MCF 10A (cell line): ENCODE measurements at regions not wholly inside any gene's neighbourhood (a gene's known extent, or its start where the extent isn't known, plus 50 kb on each side); places are given as distances from the start of the nearest gene placed in this dataset.
A peak's percentile ranks its signal among the peaks of the same experiment; 100 is the strongest.

ENCODE experiments used
- BruUV-seq: library from RNA; stranded (reverse); fragments of 400-500 nt; replicated peaks from 2 replicates; lab custom pipeline; 2021; lab: Mats Ljungman, UMichigan
- CTCF ChIA-PET: fragments of 300-600 bp; sonication (Branson Sonifier 250); formaldehyde crosslinking; extraction: SDS; loops from one replicate; lab custom pipeline; 2021; ENCODE audit warnings: antibody characterized with exemption, inconsistent platforms; lab: Yijun Ruan, JAX
- POLR2A ChIA-PET: fragments of 300-600, 350-650 bp; sonication (Branson Sonifier 250); formaldehyde crosslinking; extraction: SDS; loops from one replicate; lab custom pipeline; 2020; ENCODE audit warnings: antibody characterized with exemption, inconsistent platforms; lab: Yijun Ruan, JAX
- DNase-seq: peaks from one replicate; pipeline ENCODE4 v3.0.0-alpha.2; 2018; ENCODE audit not compliant: unreplicated experiment
- H3K27ac Mint-ChIP-seq: one replicate; pipeline ENCODE4 v1.8.0; 2022; ENCODE audit warnings: mild to moderate bottlenecking, low read depth, mixed read lengths; ENCODE audit not compliant: unreplicated experiment
- H3K27me3 Mint-ChIP-seq: one replicate; pipeline ENCODE4 v1.8.0; 2022; ENCODE audit warnings: mixed read lengths; ENCODE audit not compliant: insufficient read depth, unreplicated experiment
- H3K36me3 Mint-ChIP-seq: one replicate; pipeline ENCODE4 v1.8.0; 2022; ENCODE audit warnings: mild to moderate bottlenecking, moderate library complexity, mixed read lengths; ENCODE audit not compliant: insufficient read depth, unreplicated experiment
- H3K4me1 Mint-ChIP-seq: one replicate; pipeline ENCODE4 v1.8.0; 2022; ENCODE audit warnings: mixed read lengths; ENCODE audit not compliant: insufficient read depth, unreplicated experiment
- H3K4me3 Mint-ChIP-seq: one replicate; pipeline ENCODE4 v1.8.0; 2022; ENCODE audit warnings: mild to moderate bottlenecking, moderate library complexity, mixed read lengths; ENCODE audit not compliant: unreplicated experiment
- H3K9me3 Mint-ChIP-seq: one replicate; pipeline ENCODE4 v1.8.0; 2022; ENCODE audit warnings: mixed read lengths; ENCODE audit not compliant: unreplicated experiment
- CTCF ChIP-seq: fragments of 200-600 bp; IDR thresholded peaks from one replicate; pipeline ENCODE4 v1.8.0; 2022; ENCODE audit warnings: antibody characterized with exemption, mild to moderate bottlenecking; ENCODE audit not compliant: unreplicated experiment
- intact Hi-C: fragments of 100-400 bp; cut with micrococcal nuclease; formaldehyde crosslinking; loops from 2 replicates; pipeline ENCODE4 v1.14.1; 2022

GRCh38 chr3:88807491-88808105, 299.8 kb upstream of the EPHA3 start:
- H3K4me1 Mint-ChIP-seq, result peaks cover 46% of the 10 kb centered on the region
- CTCF ChIA-PET, result no interaction called here
- DNase-seq, result peak; percentile 56
- no peaks in the 10 kb centered on the region for H3K36me3 Mint-ChIP-seq
- H3K27ac Mint-ChIP-seq, result peak overlapping the region; percentile 81
- H3K27me3 Mint-ChIP-seq, result no peaks in the 10 kb centered on the region
- no peaks in the 10 kb centered on the region for H3K9me3 Mint-ChIP-seq
- intact Hi-C loops, result no loop called here
- POLR2A ChIA-PET, result interaction anchor here (0.5 to 0.9 kb wide), 2 partner anchors 100 to 110 kb away, joined by 3 read pairs; no protein-coding TSS in a partner anchor
- peak overlapping the region; percentile 2 for H3K4me3 Mint-ChIP-seq
- TF ChIP-seq CTCF, result no peak
- BruUV-seq, result no TSS peak

- CTCF ChIA-PET, result interaction anchor here (1.1 kb wide), 1 partner anchor 591 kb away, joined by 3 read pairs; no protein-coding TSS in a partner anchor
- intact Hi-C loops, result no loop called here
Observed at GRCh38 chr3:88809993-88810392, 297.4 kb upstream of the EPHA3 start.

GRCh38 chr3:88810455-88810854, 297.0 kb upstream of the EPHA3 start:
- Mint-ChIP-seq H3K27me3 (no peaks in the 10 kb centered on the region), H3K4me1 (peaks cover 40% of the 10 kb centered on the region), H3K27ac (peak overlapping the region; percentile 87), H3K9me3 (no peaks in the 10 kb centered on the region), H3K36me3 (no peaks in the 10 kb centered on the region), H3K4me3 (peak overlapping the region; percentile 31)
- no peak for TF ChIP-seq CTCF
- DNase-seq, result peak; percentile 37
- no TSS peak for BruUV-seq
- intact Hi-C loops, result no loop called here
- ChIA-PET POLR2A (interaction anchor here (0.6 to 1.4 kb wide), 3 partner anchors 36 to 178 kb away, joined by 3 to 5 read pairs (median 4); no protein-coding TSS in a partner anchor), CTCF (interaction anchor here (0.5 to 1.1 kb wide), 2 partner anchors 384 to 591 kb away, joined by 3 read pairs; no protein-coding TSS in a partner anchor)

More at GRCh38 chr3:88809993-88810392, 297.4 kb upstream of the EPHA3 start:
- no peak for TF ChIP-seq CTCF
- peak; percentile 14 for DNase-seq
- peak overlapping the region; percentile 31 for H3K4me3 Mint-ChIP-seq
- H3K4me1 Mint-ChIP-seq, result peaks cover 41% of the 10 kb centered on the region
- H3K27ac Mint-ChIP-seq, result peak overlapping the region; percentile 87
- H3K9me3 Mint-ChIP-seq, result no peaks in the 10 kb centered on the region
- no TSS peak for BruUV-seq
- H3K36me3 Mint-ChIP-seq, result no peaks in the 10 kb centered on the region
- POLR2A ChIA-PET, result interaction anchor here (0.6 to 1.4 kb wide), 4 partner anchors 35 to 281 kb away, joined by 3 to 5 read pairs (median 4); no protein-coding TSS in a partner anchor
- H3K27me3 Mint-ChIP-seq, result no peaks in the 10 kb centered on the region

- intact Hi-C loops, result no loop called here
- BruUV-seq, result no TSS peak
- H3K27ac Mint-ChIP-seq, result peak overlapping the region; percentile 87
Observed at GRCh38 chr3:88811096-88811495, 296.3 kb upstream of the EPHA3 start.

More at GRCh38 chr3:88811096-88811495, 296.3 kb upstream of the EPHA3 start:
- CTCF ChIA-PET, result interaction anchor here (0.5 kb wide), 1 partner anchor 384 kb away, joined by 3 read pairs; no protein-coding TSS in a partner anchor
- Mint-ChIP-seq H3K4me1 (peaks cover 35% of the 10 kb centered on the region), H3K4me3 (no peak overlapping the region), H3K9me3 (no peaks in the 10 kb centered on the region), H3K27me3 (no peaks in the 10 kb centered on the region), H3K36me3 (no peaks in the 10 kb centered on the region)
- no peak for TF ChIP-seq CTCF
- no peak for DNase-seq
- POLR2A ChIA-PET, result interaction anchor here (0.5 to 1.4 kb wide), 2 partner anchors 19 to 72 kb away, joined by 3 to 4 read pairs; no protein-coding TSS in a partner anchor
